Neural cell (in vitro differentiated cells): ENCODE measurements at regions not wholly inside any gene's neighbourhood (a gene's known extent, or its start where the extent isn't known, plus 50 kb on each side); places are given as distances from the start of the nearest gene placed in this dataset.

Experiments used
- H2AFZ ChIP-seq: fragments of 200-600, 300-800 bp; sonication (generic), shearing (Covaris generic); 2 replicates; pipeline ENCODE4 v1.6.0; 2014; ENCODE audit warnings: low read depth, mild to moderate bottlenecking, antibody characterized with exemption, low read length, moderate library complexity
- H3F3A ChIP-seq: fragments of 200-600 bp; shearing (Covaris generic); 2 replicates; pipeline ENCODE4 v1.6.1; 2016; ENCODE audit warnings: mild to moderate bottlenecking, moderate library complexity, mixed read lengths, antibody characterized with exemption, low read length; ENCODE audit not compliant: insufficient read depth, poor library complexity, severe bottlenecking
- H3K27ac ChIP-seq: fragments of 200-600, 300-800 bp; sonication (generic), shearing (Covaris generic); 2 replicates; pipeline ENCODE4 v1.5.1; 2014; ENCODE audit warnings: mild to moderate bottlenecking, low read length, moderate library complexity
- H3K27me3 ChIP-seq: fragments of 300-800, 200-600 bp; sonication (generic), shearing (Covaris generic); 2 replicates; pipeline ENCODE4 v1.6.0; 2014; ENCODE audit warnings: mild to moderate bottlenecking, low read depth, low read length, moderate library complexity; ENCODE audit not compliant: insufficient read depth
- H3K36me3 ChIP-seq: fragments of 300-800, 200-600 bp; sonication (generic), shearing (Covaris generic); 2 replicates; pipeline ENCODE4 v1.5.1; 2014; ENCODE audit warnings: mild to moderate bottlenecking, antibody characterized with exemption, low read length, moderate library complexity; ENCODE audit not compliant: insufficient read depth
- H3K4me2 ChIP-seq: fragments of 300-800, 200-600 bp; sonication (generic), shearing (Covaris generic); 2 replicates; pipeline ENCODE4 v1.6.0; 2014; ENCODE audit warnings: mild to moderate bottlenecking, low read length
- H3K4me3 ChIP-seq: fragments of 300-800, 200-600 bp; sonication (generic), shearing (Covaris generic); 2 replicates; pipeline ENCODE4 v1.5.1; 2014; ENCODE audit warnings: mild to moderate bottlenecking, low read length, moderate library complexity
- H3K79me2 ChIP-seq: fragments of 200-600 bp; shearing (Covaris generic); replicated peaks from 2 replicates; pipeline ENCODE4 v1.6.0; 2014; ENCODE audit warnings: mild to moderate bottlenecking, low read length, moderate library complexity; ENCODE audit not compliant: insufficient read depth
- H3K9ac ChIP-seq: fragments of 300-800, 200-600 bp; sonication (generic), shearing (Covaris generic); 2 replicates; pipeline ENCODE4 v1.6.1; 2016; ENCODE audit warnings: mild to moderate bottlenecking, low read length, mixed read lengths
- H3K9me2 ChIP-seq: fragments of 200-600 bp; shearing (Covaris generic); 2 replicates; pipeline ENCODE4 v1.6.1; 2016; ENCODE audit warnings: mild to moderate bottlenecking, low read length, mixed read lengths; ENCODE audit not compliant: insufficient read depth
- H3K9me3 ChIP-seq: fragments of 200-600, 300-800 bp; sonication (generic), shearing (Covaris generic); 2 replicates; pipeline ENCODE4 v1.6.1; 2016; ENCODE audit warnings: mild to moderate bottlenecking, mixed run types, low read length, moderate library complexity, mixed read lengths
- H4K20me1 ChIP-seq: fragments of 200-600 bp; shearing (Covaris generic); 2 replicates; pipeline ENCODE4 v1.6.1; 2016; ENCODE audit warnings: mild to moderate bottlenecking, mixed run types; ENCODE audit not compliant: insufficient read depth
- CTCF ChIP-seq: fragments of 450-650 bp; IDR thresholded peaks from 2 replicates; pipeline ENCODE4 v1.5.1; 2014; ENCODE audit warnings: antibody characterized with exemption, mild to moderate bottlenecking, moderate library complexity; ENCODE audit not compliant: poor library complexity, severe bottlenecking
- EP300 ChIP-seq: fragments of 450-650 bp; conservative IDR thresholded peaks from 2 replicates; pipeline ENCODE4 v1.6.1; 2014; ENCODE audit warnings: antibody characterized with exemption, mild to moderate bottlenecking, moderate library complexity; ENCODE audit not compliant: poor library complexity, severe bottlenecking
- EZH2 ChIP-seq: fragments of 200-600, 300-800 bp; shearing (Covaris generic), sonication (generic); IDR thresholded peaks from 2 replicates; pipeline ENCODE4 v1.6.1; 2014; ENCODE audit warnings: antibody characterized with exemption, low read length, borderline replicate concordance, mild to moderate bottlenecking; ENCODE audit not compliant: insufficient read depth, poor library complexity, severe bottlenecking
- MXI1 ChIP-seq: fragments of 450-650 bp; conservative IDR thresholded peaks from 2 replicates; pipeline ENCODE4 v1.6.1; 2014; ENCODE audit warnings: antibody characterized with exemption, mild to moderate bottlenecking; ENCODE audit not compliant: poor library complexity, severe bottlenecking
- POLR2AphosphoS5 ChIP-seq: IDR thresholded peaks from 2 replicates; pipeline ENCODE4 v1.6.1; 2012
- RAD21 ChIP-seq: fragments of 450-650 bp; conservative IDR thresholded peaks from 2 replicates; pipeline ENCODE4 v1.6.1; 2014; ENCODE audit warnings: antibody characterized with exemption, mild to moderate bottlenecking, moderate library complexity
- SMC3 ChIP-seq: fragments of 450-650 bp; conservative IDR thresholded peaks from 2 replicates; pipeline ENCODE4 v1.6.1; 2014; ENCODE audit warnings: antibody characterized with exemption, mild to moderate bottlenecking, moderate library complexity; ENCODE audit not compliant: poor library complexity
- TAF1 ChIP-seq: IDR thresholded peaks from 2 replicates; pipeline ENCODE4 v1.6.1; 2012; ENCODE audit warnings: low read depth
- TF ChIP-seq, protein P1 (sequence below): IDR thresholded peaks from 2 replicates; pipeline ENCODE4 v1.6.1; 2012; ENCODE audit warnings: borderline replicate concordance

- Histone ChIP-seq H3K27me3 (no peaks in the 10 kb centered on the region), H3K9me3 (no peaks in the 10 kb centered on the region), H3K4me2 (no peak overlapping the region), H3K9ac (no peak overlapping the region), H3K79me2 (no peaks in the 10 kb centered on the region), H3K4me3 (no peak overlapping the region), H4K20me1 (no peaks in the 10 kb centered on the region), H2AFZ (no peak overlapping the region), H3K9me2 (no peaks in the 10 kb centered on the region), H3F3A (no peaks in the 10 kb centered on the region), H3K36me3 (no peaks in the 10 kb centered on the region), H3K27ac (no peak overlapping the region)
- TF ChIP-seq SMC3: no peak
- TF ChIP-seq EP300: no peak
- no peak for TF ChIP-seq EZH2
- TF ChIP-seq MXI1: no peak
- TF ChIP-seq POLR2AphosphoS5: no peak
- no peak for TF ChIP-seq CTCF
- TF ChIP-seq TAF1: no peak
Measured at GRCh38 chr4:156558373-156559025, 413.1 kb downstream of the PDGFC start.

DNA sequence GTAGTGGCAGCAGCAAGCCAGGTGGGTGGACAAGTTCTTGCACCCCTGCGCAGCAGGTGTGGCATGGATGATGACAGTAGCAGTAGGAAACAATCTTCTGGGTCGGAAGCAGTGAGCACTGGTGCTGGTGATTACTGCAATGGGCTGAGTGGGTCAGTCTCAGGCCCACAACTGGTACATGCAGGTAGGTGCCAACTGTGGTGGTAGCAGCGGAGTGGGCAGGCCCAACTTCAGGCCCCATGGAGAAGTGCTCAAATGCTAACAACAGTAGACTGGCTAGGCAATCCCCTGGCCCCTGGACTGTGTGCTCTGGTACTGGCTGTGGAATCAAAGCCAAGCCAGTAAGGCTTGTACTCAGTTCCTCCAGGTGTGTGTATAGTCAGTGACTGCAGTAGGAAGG, 413.7 kb downstream of the PDGFC start:
- TF ChIP-seq MXI1 (no peak), EP300 (no peak)
- Histone ChIP-seq H4K20me1 (no peaks in the 10 kb centered on the region), H3K9me3 (no peaks in the 10 kb centered on the region), H3F3A (no peaks in the 10 kb centered on the region), H3K27me3 (no peaks in the 10 kb centered on the region), H3K9ac (no peak overlapping the region), H3K4me2 (no peak overlapping the region), H3K27ac (no peak overlapping the region), H3K36me3 (no peaks in the 10 kb centered on the region), H2AFZ (no peak overlapping the region), H3K79me2 (no peaks in the 10 kb centered on the region), H3K4me3 (no peak overlapping the region), H3K9me2 (no peaks in the 10 kb centered on the region)

- no peak overlapping the region for H3K9ac ChIP-seq
- H3K9me2 ChIP-seq: no peaks in the 10 kb centered on the region
- H3K4me2 ChIP-seq: no peak overlapping the region
- no peak overlapping the region for H3K27ac ChIP-seq
- no peaks in the 10 kb centered on the region for H3K36me3 ChIP-seq
- no peak overlapping the region for H2AFZ ChIP-seq
- no peak overlapping the region for H3K4me3 ChIP-seq
- TF ChIP-seq TAF1 (no peak), SMC3 (no peak), POLR2AphosphoS5 (no peak), EZH2 (no peak), EP300 (no peak), CTCF (no peak), RAD21 (no peak), MXI1 (no peak)
- TF ChIP-seq, protein P1, sequence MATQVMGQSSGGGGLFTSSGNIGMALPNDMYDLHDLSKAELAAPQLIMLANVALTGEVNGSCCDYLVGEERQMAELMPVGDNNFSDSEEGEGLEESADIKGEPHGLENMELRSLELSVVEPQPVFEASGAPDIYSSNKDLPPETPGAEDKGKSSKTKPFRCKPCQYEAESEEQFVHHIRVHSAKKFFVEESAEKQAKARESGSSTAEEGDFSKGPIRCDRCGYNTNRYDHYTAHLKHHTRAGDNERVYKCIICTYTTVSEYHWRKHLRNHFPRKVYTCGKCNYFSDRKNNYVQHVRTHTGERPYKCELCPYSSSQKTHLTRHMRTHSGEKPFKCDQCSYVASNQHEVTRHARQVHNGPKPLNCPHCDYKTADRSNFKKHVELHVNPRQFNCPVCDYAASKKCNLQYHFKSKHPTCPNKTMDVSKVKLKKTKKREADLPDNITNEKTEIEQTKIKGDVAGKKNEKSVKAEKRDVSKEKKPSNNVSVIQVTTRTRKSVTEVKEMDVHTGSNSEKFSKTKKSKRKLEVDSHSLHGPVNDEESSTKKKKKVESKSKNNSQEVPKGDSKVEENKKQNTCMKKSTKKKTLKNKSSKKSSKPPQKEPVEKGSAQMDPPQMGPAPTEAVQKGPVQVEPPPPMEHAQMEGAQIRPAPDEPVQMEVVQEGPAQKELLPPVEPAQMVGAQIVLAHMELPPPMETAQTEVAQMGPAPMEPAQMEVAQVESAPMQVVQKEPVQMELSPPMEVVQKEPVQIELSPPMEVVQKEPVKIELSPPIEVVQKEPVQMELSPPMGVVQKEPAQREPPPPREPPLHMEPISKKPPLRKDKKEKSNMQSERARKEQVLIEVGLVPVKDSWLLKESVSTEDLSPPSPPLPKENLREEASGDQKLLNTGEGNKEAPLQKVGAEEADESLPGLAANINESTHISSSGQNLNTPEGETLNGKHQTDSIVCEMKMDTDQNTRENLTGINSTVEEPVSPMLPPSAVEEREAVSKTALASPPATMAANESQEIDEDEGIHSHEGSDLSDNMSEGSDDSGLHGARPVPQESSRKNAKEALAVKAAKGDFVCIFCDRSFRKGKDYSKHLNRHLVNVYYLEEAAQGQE: no peak
- no peaks in the 10 kb centered on the region for H3K27me3 ChIP-seq
- H4K20me1 ChIP-seq: no peaks in the 10 kb centered on the region
- H3K79me2 ChIP-seq: no peaks in the 10 kb centered on the region
- no peaks in the 10 kb centered on the region for H3K9me3 ChIP-seq
- no peaks in the 10 kb centered on the region for H3F3A ChIP-seq
Measured at GRCh38 chr4:156556336-156556735, 415.3 kb downstream of the PDGFC start.
